HG03280 (cell line): ENCODE measurements at regions not wholly inside any gene's neighbourhood (a gene's known extent, or its start where the extent isn't known, plus 50 kb on each side); places are given as distances from the start of the nearest gene placed in this dataset.
"Not testable (repeated sequence)": the region's sequence is repeated elsewhere in the genome, so short reads cannot be mapped to it uniquely, and the experiment has no call there.

Source experiments
- ATAC-seq: cut with Tn5 transposase; IDR thresholded peaks from one replicate; pipeline ENCODE4 v1.9.1; 2021; ENCODE audit warnings: mild to moderate bottlenecking, moderate library complexity; ENCODE audit not compliant: unreplicated experiment

- ATAC-seq, result no peak
Measured at GRCh38 chr3:106425026-106425425, 556.2 kb upstream of the CBLB start.

GRCh38 chr3:106425916-106426315 lies 557.1 kb upstream of the CBLB start:
- ATAC-seq, result no peak

- ATAC-seq, result no peak
Measured at GRCh38 chr3:106428565-106428994, 559.8 kb upstream of the CBLB start.

GRCh38 chr3:106431721-106432120 lies 562.9 kb upstream of the CBLB start:
- ATAC-seq, result no peak

GRCh38 chr3:106435899-106436453 lies 567.2 kb upstream of the CBLB start:
- no peak for ATAC-seq

GRCh38 chr3:106438887-106439286 lies 570.1 kb upstream of the CBLB start:
- ATAC-seq, result no peak

GRCh38 chr3:106440672-106441071 lies 571.9 kb upstream of the CBLB start:
- ATAC-seq, result no peak

GRCh38 chr3:106446271-106446670 lies 577.5 kb upstream of the CBLB start:
- no peak for ATAC-seq

- ATAC-seq, result no peak
Measured at GRCh38 chr3:106447723-106448301, 579.0 kb upstream of the CBLB start.

GRCh38 chr3:106448372-106448966 lies 579.7 kb upstream of the CBLB start:
- ATAC-seq, result not testable (repeated sequence)

GRCh38 chr3:106452096-106452495 lies 583.3 kb upstream of the CBLB start:
- ATAC-seq, result no peak

- no peak for ATAC-seq
Measured at GRCh38 chr3:106454497-106454896, 585.7 kb upstream of the CBLB start.

- peak; percentile 87 for ATAC-seq
Measured at GRCh38 chr3:106457281-106458180, 588.7 kb upstream of the CBLB start.

GRCh38 chr3:106458952-106459351 lies 590.1 kb upstream of the CBLB start:
- ATAC-seq, result no peak

- no peak for ATAC-seq
Measured at GRCh38 chr3:106466881-106467280, 598.1 kb upstream of the CBLB start.

- ATAC-seq, result no peak
Measured at GRCh38 chr3:106473576-106474475, 605.0 kb upstream of the CBLB start.

- no peak for ATAC-seq
Measured at GRCh38 chr3:106482451-106482850, 613.6 kb upstream of the CBLB start.

- no peak for ATAC-seq
Measured at GRCh38 chr3:106485217-106485616, 616.4 kb upstream of the CBLB start.

- ATAC-seq, result no peak
Measured at GRCh38 chr3:106485802-106486201, 617.0 kb upstream of the CBLB start.

- not testable (repeated sequence) for ATAC-seq
Measured at GRCh38 chr3:106486945-106487639, 618.3 kb upstream of the CBLB start.
